ENCODE measurements at regions not wholly inside any gene's neighbourhood (a gene's known extent, or its start where the extent isn't known, plus 50 kb on each side); places are given as distances from the start of the nearest gene placed in this dataset.

- no peak for TF ChIP-seq EZH2 (IDR thresholded peaks at IDR 0.05)
- TF ChIP-seq YY1 (IDR thresholded peaks at IDR 0.05; ENCODE audit: extremely low read depth, insufficient replicate concordance, low read depth, low read length), result no peak
- TF ChIP-seq CTCF (IDR thresholded peaks at IDR 0.05 in 2 of 3, conservative IDR thresholded peaks at IDR 0.05 in 1 of 3; ENCODE audit: borderline replicate concordance in 1 of 3, insufficient read depth in 1 of 3, low read depth in 2 of 3, low read length in 2 of 3), result no peak
- no peak for TF ChIP-seq ZBTB33 (IDR thresholded peaks at IDR 0.05; ENCODE audit: extremely low read depth, insufficient replicate concordance, low read length)
- TF ChIP-seq CEBPB (IDR thresholded peaks at IDR 0.05; ENCODE audit: low read depth), result no peak
Measured at GRCh38 chr7:85521108-85521694, 334.3 kb upstream of the SEMA3D start.
